WTC11 (cell line): ENCODE measurements at regions not wholly inside any gene's neighbourhood (a gene's known extent, or its start where the extent isn't known, plus 50 kb on each side); places are given as distances from the start of the nearest gene placed in this dataset.

Source experiments
- ATF2 ChIP-seq: sonication (generic); formaldehyde crosslinking; IDR thresholded peaks from 2 replicates; pipeline ENCODE4 v1.8.1; 2022; ENCODE audit warnings: low read depth, missing genetic modification reagents, borderline replicate concordance
- CTCF ChIP-seq: fragments of 200-600 bp; IDR thresholded peaks from 2 replicates; pipeline ENCODE4 v1.8.0; 2022; ENCODE audit warnings: antibody characterized with exemption
- IRF1 ChIP-seq: sonication (generic); formaldehyde crosslinking; IDR thresholded peaks from 2 replicates; pipeline ENCODE4 v1.8.0; 2023; ENCODE audit warnings: missing genetic modification reagents
- MYBL2 ChIP-seq: sonication (generic); formaldehyde crosslinking; IDR thresholded peaks from 2 replicates; pipeline ENCODE4 v1.8.1; 2023; ENCODE audit warnings: mild to moderate bottlenecking, moderate library complexity, missing genetic modification reagents
- PRDM15 ChIP-seq: sonication (generic); formaldehyde crosslinking; IDR thresholded peaks from 2 replicates; pipeline ENCODE4 v1.8.0; 2022; ENCODE audit warnings: missing genetic modification reagents
- TEAD1 ChIP-seq: sonication (generic); formaldehyde crosslinking; IDR thresholded peaks from 2 replicates; pipeline ENCODE4 v1.8.0; 2022; ENCODE audit warnings: mild to moderate bottlenecking, missing genetic modification reagents
- USF2 ChIP-seq: sonication (generic); formaldehyde crosslinking; IDR thresholded peaks from 2 replicates; pipeline ENCODE4 v1.8.1; 2023; ENCODE audit warnings: mild to moderate bottlenecking, missing genetic modification reagents, moderate library complexity
- ZNF138 ChIP-seq: sonication (generic); formaldehyde crosslinking; conservative IDR thresholded peaks from 2 replicates; pipeline ENCODE4 v1.8.1; 2022; ENCODE audit warnings: mild to moderate bottlenecking, moderate library complexity, missing genetic modification reagents
- ZNF416 ChIP-seq: fragments of 250-450 bp; sonication (Bioruptor Pico); IDR thresholded peaks from 2 replicates; pipeline ENCODE4 v1.9.0; 2021; ENCODE audit warnings: mild to moderate bottlenecking, inconsistent platforms

GRCh38 chr6:100288311-100288710 lies 176.4 kb downstream of the SIM1 start:
- TF ChIP-seq CTCF (no peak), ATF2 (CRISPR knock-in tag) (no peak), IRF1 (CRISPR knock-in tag) (no peak), TEAD1 (CRISPR knock-in tag) (no peak), PRDM15 (CRISPR knock-in tag) (no peak), USF2 (CRISPR knock-in tag) (no peak), ZNF416 (CRISPR knock-in tag) (no peak), MYBL2 (no peak), ZNF138 (CRISPR knock-in tag) (no peak)
